Upper lobe of left lung (tissue), 4 donors: ENCODE measurements at regions not wholly inside any gene's neighbourhood (a gene's known extent, or its start where the extent isn't known, plus 50 kb on each side); places are given as distances from the start of the nearest gene placed in this dataset.

Source experiments
- POLR2A ChIP-seq, 4 donors: fragments of 450-650 bp; IDR thresholded peaks; one replicate each; pipeline ENCODE4 v1.5.1; 2016 to 2017; ENCODE audit warnings: antibody characterized with exemption in 4 of 4, mild to moderate bottlenecking in 2 of 4
- POLR2AphosphoS5 ChIP-seq, 2 donors: sonication (generic); formaldehyde crosslinking; IDR thresholded peaks; one replicate each; pipeline ENCODE4 v1.5.1; 2017; ENCODE audit warnings: antibody characterized with exemption in 2 of 2
- TF ChIP-seq, protein P1 (sequence below), 6 experiments: fragments of 450-650 bp in 4 of 6; fragments of 200-600 bp in 2 of 6; sonication (generic) in 2 of 6; IDR thresholded peaks; one replicate each; pipeline ENCODE4 v1.5.1; 2016 to 2019; ENCODE audit warnings: antibody characterized with exemption in 6 of 6

DNA sequence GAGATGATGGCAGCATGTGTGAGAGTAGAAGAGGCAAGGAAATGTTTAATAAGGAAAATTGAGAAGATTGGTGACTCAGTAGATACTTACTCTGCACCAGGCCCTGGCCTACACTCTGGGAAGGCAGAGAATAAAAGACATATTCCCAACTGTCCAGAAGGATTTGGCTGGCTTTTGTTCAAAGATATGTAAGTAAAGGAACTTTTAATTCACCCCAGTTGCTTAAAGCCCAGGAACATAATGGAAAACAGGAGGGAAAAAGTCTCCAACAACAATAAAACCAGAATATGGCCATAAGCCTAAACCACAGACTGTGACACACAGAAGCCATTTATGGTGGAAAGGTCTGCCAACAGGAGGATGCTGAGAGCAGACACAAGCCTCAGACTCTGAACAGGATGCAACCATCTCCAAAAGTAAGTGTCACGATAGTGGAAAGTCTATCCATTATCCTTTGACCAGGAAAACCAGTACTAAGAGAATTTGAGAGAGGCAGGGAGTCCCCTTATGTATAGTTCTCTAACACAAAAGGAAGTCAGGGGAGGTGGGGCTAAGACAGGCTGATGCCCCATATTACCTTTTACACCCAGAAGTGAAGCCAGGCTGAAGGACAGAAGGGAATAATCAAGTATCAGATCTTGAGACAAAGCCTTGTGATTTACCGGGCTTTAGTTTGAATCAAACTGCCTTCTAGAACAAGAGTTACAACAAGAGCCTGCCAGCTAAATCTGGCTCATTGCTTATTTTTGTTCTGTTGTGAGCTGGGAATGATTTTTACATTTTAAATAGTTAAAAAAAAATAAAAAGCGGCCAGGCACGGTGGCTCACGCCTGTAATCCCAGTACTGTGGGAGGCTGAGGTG is 169.5 kb upstream of the STARD13 start:
- TF ChIP-seq, protein P1, sequence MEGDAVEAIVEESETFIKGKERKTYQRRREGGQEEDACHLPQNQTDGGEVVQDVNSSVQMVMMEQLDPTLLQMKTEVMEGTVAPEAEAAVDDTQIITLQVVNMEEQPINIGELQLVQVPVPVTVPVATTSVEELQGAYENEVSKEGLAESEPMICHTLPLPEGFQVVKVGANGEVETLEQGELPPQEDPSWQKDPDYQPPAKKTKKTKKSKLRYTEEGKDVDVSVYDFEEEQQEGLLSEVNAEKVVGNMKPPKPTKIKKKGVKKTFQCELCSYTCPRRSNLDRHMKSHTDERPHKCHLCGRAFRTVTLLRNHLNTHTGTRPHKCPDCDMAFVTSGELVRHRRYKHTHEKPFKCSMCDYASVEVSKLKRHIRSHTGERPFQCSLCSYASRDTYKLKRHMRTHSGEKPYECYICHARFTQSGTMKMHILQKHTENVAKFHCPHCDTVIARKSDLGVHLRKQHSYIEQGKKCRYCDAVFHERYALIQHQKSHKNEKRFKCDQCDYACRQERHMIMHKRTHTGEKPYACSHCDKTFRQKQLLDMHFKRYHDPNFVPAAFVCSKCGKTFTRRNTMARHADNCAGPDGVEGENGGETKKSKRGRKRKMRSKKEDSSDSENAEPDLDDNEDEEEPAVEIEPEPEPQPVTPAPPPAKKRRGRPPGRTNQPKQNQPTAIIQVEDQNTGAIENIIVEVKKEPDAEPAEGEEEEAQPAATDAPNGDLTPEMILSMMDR (IDR thresholded peaks at IDR 0.05): no peak
- TF ChIP-seq POLR2A (IDR thresholded peaks at IDR 0.05) (no peak), POLR2AphosphoS5 (IDR thresholded peaks at IDR 0.05) (no peak)
